ENCODE measurements at regions not wholly inside any gene's neighbourhood (a gene's known extent, or its start where the extent isn't known, plus 50 kb on each side); places are given as distances from the start of the nearest gene placed in this dataset.

DNA sequence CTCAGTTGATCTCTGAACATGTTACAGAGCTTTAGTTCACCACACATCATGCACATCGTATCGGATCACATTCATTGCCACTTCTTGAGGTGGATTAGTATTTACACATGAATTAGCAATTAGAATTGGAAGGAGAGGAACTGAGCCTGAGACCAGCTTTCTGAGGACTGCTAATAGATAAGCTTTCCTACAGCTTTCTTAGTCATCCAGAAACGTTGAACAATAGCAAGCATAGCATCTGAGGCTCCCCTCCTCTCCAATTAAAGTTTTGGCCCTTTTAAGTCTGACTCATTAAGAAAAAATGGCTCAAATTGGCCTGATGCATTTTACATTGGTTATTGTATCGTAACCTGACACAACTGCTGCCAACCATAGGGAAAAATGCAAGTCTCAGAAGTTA is 1130.4 kb downstream of the CDH8 start:
- Mint-ChIP-seq H3K4me1 (no peaks in the 10 kb centered on the region), H3K27me3 (no peaks in the 10 kb centered on the region)
- ATAC-seq (replicated peaks) = no peak

DNA sequence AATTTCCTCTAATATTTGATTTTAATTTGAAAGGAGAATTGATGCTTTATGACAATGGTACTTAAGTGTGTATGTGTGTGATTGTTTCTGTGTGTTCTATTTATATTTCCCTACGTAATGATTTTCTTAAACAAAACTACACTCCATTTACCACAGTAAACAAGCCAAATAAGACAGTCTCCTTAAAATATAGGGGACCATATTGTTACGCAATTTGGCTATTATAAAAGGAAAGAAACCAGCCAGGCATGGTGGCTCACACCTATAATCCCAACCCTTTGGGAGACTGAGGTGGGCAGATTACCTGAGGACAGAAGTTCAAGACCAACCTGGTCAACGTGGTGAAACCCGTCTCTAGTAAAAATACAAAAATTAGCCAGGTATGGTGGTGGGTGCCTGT is 1134.1 kb downstream of the CDH8 start:
- DNase-seq (no peak), ATAC-seq (replicated peaks) (no peak)
- H3K27me3 Mint-ChIP-seq = no peaks in the 10 kb centered on the region
- no peak overlapping the region for H3K4me3 Mint-ChIP-seq
- no peaks in the 10 kb centered on the region for H3K4me1 Mint-ChIP-seq
- peaks cover 0 to 4% of the 10 kb centered on the region in 2 donors for H3K9me3 Mint-ChIP-seq
- H3K36me3 Mint-ChIP-seq = no peaks in the 10 kb centered on the region
- no peak overlapping the region for H3K27ac Mint-ChIP-seq

More for the DNA sequence above, 1130.4 kb downstream of the CDH8 start:
- peaks cover 0 to 4% of the 10 kb centered on the region in 2 donors for H3K9me3 Mint-ChIP-seq
- H3K27ac Mint-ChIP-seq = no peak overlapping the region
- no peaks in the 10 kb centered on the region for H3K36me3 Mint-ChIP-seq
- no peak overlapping the region for H3K4me3 Mint-ChIP-seq
- DNase-seq = no peak

DNA sequence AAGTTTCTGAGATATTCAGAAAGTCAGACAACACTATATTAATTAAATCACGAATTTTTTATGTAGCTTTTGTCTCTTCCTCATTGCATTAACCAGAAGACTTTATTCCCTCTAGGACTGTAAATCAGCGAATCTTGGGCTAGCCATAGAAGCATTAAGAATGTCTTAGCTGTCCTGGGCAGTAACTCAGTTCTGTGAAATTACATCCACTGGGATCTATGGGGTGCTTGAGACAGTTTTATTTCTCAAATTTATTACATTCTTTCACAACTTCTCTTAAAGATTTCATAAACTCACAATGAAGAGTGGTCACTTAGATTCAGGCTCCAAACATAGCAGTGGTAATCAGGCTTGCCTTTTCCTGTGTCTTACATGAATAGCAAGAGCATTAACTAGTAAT is 1153.4 kb downstream of the CDH8 start:
- Mint-ChIP-seq H3K4me1 (no peaks in the 10 kb centered on the region), H3K27ac (no peak overlapping the region), H3K36me3 (no peaks in the 10 kb centered on the region), H3K9me3 (peaks cover 0 to 7% of the 10 kb centered on the region in 2 donors), H3K27me3 (no peaks in the 10 kb centered on the region), H3K4me3 (no peak overlapping the region)
- DNase-seq (no peak), ATAC-seq (replicated peaks) (no peak)

DNA sequence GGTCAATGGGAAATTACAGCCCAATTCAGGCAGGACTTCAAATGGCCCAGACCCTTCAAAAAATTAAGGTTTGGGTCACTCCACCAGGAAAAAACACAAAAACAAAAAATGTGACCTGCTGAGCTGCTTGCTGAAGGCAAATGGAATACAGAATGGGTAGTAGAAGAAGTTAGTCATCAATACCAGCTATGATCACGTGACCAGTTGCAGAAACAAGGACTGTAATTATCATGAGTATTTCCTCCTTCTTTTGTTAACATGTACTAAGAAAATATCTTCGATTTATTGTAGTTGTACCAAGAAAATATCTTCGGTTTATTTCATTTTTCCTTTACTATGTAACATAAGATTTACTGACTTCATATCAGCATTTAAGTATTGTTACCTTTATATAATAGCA is 1183.6 kb downstream of the CDH8 start:
- Mint-ChIP-seq H3K36me3 (no peaks in the 10 kb centered on the region), H3K27ac (no peak overlapping the region), H3K27me3 (no peaks in the 10 kb centered on the region), H3K4me3 (no peak overlapping the region), H3K9me3 (peaks cover 0 to 5% of the 10 kb centered on the region in 2 donors), H3K4me1 (no peaks in the 10 kb centered on the region)
- ATAC-seq (replicated peaks) = no peak
- no peak for DNase-seq

DNA sequence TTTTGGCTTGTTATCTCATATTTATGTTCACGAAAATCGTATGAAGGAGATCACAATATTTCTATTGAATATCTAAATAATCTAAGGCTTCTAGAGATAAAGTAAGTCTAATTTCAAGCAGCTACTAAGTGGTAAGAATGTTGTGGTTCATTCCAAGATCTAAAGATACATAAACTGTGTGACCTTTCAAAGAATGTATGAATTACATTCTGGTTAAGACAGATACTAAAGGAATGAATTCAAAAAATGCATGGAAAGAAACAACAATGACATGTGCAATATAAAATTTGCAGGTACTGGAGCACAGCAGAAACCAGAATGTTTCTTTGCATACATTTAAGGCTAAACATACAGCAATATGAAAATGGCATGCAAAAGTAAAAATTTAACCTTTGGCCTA is 1214.6 kb downstream of the CDH8 start:
- H3K4me3 Mint-ChIP-seq = no peak overlapping the region
- no peak for ATAC-seq (replicated peaks)
- H3K27me3 Mint-ChIP-seq = no peaks in the 10 kb centered on the region

DNA sequence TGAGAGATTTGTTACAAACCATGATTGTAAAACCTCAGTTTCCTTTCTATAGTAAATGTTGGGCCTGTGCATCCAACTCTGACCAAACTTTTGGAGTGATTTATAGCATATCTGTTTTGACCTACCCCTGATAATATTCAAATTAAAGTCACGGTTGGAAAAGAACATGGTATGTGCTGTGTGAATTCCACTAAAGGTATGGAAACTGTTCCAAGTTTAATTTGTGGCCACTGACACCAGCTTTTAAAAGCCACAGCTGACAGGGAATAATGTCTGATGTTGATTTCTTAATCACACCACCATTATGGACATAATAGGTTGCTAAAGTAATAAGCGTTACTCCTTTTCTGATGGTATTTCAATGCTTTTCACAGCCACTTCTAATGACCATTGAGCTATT is 1215.9 kb downstream of the CDH8 start:
- no peaks in the 10 kb centered on the region for H3K4me1 Mint-ChIP-seq
- no peak overlapping the region for H3K27ac Mint-ChIP-seq
- H3K36me3 Mint-ChIP-seq = no peaks in the 10 kb centered on the region
- DNase-seq = no peak
- H3K27me3 Mint-ChIP-seq = no peaks in the 10 kb centered on the region
- H3K4me3 Mint-ChIP-seq = no peak overlapping the region
- ATAC-seq (replicated peaks) = no peak
- peaks cover 0 to 2% of the 10 kb centered on the region in 2 donors for H3K9me3 Mint-ChIP-seq

More for the DNA sequence above, 1214.6 kb downstream of the CDH8 start:
- Mint-ChIP-seq H3K4me1 (no peaks in the 10 kb centered on the region), H3K27ac (no peak overlapping the region), H3K9me3 (peaks cover 0 to 2% of the 10 kb centered on the region in 2 donors), H3K36me3 (no peaks in the 10 kb centered on the region)
- no peak for DNase-seq

DNA sequence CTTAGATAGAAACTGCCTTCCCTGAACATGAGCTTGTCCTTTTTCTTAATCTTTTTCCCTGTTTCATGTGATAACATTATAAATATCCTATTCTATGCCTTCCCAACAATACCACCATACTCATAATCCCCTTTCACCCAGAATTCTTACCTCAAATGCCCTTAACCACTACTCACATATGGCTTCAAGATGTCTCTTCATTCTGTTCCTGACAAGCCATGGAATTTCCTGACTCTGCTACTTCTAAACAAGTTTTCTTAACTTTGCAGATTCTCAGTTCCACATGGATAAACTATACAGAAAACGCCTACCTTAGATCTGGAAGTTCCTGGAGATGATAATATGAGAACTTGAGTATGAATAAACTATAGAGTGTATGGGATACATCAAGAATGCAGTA is 1217.8 kb downstream of the CDH8 start:
- ATAC-seq (replicated peaks) = no peak
- no peaks in the 10 kb centered on the region for H3K36me3 Mint-ChIP-seq
- H3K27ac Mint-ChIP-seq = no peak overlapping the region
- no peaks in the 10 kb centered on the region for H3K27me3 Mint-ChIP-seq
- H3K4me1 Mint-ChIP-seq = no peaks in the 10 kb centered on the region
- no peak for DNase-seq
- no peak overlapping the region for H3K4me3 Mint-ChIP-seq
- peaks cover 0 to 2% of the 10 kb centered on the region in 2 donors for H3K9me3 Mint-ChIP-seq

DNA sequence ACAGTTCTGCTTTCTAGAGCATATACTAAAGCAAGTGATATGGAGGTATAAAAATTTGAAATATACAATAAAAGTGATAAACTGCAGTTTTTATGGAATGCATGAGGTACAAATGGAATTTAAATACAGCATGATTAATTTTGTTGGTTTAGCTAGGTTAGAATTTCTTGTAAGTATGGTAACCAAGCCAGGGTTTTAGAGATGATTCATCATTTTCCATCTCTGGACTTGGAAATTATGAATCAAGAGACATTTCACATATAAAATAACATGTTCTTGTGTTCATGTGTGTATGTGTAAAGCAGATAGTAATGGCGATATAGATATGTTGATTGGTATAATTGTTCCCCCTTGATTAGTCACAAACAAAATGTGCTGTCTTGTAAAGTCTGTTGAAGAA is 1219.8 kb downstream of the CDH8 start:
- Mint-ChIP-seq H3K27ac (no peak overlapping the region), H3K27me3 (no peaks in the 10 kb centered on the region), H3K9me3 (no peaks in the 10 kb centered on the region), H3K36me3 (no peaks in the 10 kb centered on the region), H3K4me1 (no peaks in the 10 kb centered on the region), H3K4me3 (no peak overlapping the region)
- DNase-seq (no peak), ATAC-seq (replicated peaks) (no peak)

DNA sequence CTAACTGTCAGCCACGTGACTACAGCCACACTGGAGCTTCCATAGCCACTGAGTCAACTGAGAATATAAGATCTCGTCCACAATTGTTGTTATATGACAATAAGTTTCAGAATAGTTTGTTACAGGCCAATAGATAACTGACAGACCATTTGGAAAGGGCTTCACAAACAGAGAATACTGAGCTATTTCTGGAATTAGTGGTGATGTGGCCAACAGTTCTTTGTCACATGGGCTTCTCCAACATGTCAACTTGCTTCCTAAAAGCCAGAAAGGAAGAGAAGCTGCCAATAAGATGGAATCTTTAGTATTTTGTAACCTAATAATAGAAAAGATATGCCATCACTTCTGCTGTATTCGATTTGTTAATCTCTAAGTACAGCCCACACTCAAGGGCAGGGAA is 1220.4 kb downstream of the CDH8 start:
- Mint-ChIP-seq H3K27ac (no peak overlapping the region), H3K9me3 (no peaks in the 10 kb centered on the region), H3K4me1 (no peaks in the 10 kb centered on the region), H3K36me3 (no peaks in the 10 kb centered on the region), H3K4me3 (no peak overlapping the region), H3K27me3 (no peaks in the 10 kb centered on the region)
- ATAC-seq (replicated peaks) (no peak), DNase-seq (no peak)

DNA sequence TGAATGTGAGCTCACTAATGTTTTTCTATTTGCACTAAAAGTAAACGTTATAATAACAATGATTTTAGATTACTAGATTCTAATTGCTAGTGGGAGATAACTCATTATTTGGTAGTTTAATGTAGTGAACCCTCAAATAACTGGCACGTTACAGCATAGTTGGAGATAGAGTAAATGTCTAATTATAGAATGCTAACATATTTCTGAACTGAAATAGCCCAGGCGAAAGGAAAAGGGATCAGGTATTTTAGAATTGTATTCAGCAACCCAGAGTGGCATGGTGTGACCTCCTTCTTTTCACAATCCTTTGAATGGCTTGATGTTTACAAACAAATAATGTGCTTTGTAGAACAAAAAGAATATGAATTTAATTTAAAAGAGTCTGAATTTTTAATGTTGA is 1221.2 kb downstream of the CDH8 start:
- H3K27me3 Mint-ChIP-seq = no peaks in the 10 kb centered on the region
- no peak overlapping the region for H3K4me3 Mint-ChIP-seq
- no peaks in the 10 kb centered on the region for H3K36me3 Mint-ChIP-seq
- H3K27ac Mint-ChIP-seq = no peak overlapping the region
- ATAC-seq (replicated peaks) = no peak
- no peaks in the 10 kb centered on the region for H3K4me1 Mint-ChIP-seq
- no peaks in the 10 kb centered on the region for H3K9me3 Mint-ChIP-seq
- DNase-seq = no peak

DNA sequence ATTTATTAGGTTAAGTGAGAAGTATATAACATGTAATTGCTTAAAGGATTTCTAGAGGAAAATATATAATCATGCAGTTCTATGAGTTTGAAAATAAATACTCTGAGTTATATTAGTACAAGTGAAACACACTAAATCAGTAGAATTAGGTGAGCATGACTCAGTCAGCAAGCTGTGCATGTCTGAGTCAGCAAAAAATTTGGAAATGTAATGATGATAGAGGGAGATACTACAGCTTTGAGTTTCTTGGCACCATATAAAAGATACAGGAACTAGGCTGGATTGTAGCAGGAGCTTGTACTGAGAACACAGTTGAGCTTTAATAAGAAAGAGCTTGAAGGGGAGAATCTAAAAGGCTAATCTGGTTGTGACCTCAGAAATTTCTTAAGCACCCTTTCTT is 1224.6 kb downstream of the CDH8 start:
- ATAC-seq (replicated peaks) = no peak
- H3K27ac Mint-ChIP-seq = no peak overlapping the region
- H3K36me3 Mint-ChIP-seq = no peaks in the 10 kb centered on the region
- H3K9me3 Mint-ChIP-seq = peaks cover 0 to 1% of the 10 kb centered on the region in 2 donors
- H3K4me1 Mint-ChIP-seq = no peaks in the 10 kb centered on the region
- no peaks in the 10 kb centered on the region for H3K27me3 Mint-ChIP-seq
- no peak overlapping the region for H3K4me3 Mint-ChIP-seq
- DNase-seq = no peak

DNA sequence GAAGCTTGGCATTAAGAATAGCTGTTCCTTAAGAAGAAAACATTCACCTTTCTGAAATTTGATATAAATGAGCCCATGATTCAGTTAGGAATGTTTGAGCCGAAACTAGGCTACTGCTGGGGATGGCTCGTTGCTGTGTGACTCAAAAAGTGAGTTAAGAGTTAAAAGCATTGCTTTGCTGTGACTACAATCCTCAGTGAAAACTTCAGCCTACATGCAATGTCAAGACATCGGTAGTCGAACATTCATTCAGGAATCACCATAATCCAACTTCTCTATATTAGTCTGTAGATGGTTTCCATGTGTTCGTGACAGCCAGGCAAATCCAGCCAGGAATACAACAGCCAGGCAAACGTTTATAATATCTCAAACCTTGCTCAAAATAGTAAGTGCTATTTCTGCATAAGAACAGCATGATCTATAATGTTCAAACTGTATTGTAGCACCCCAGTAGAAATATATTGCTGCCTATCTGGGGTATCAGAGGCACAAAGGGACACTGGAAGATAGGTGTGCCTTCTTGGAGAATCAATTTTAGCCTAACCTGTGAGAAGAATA is 1225.1 kb downstream of the CDH8 start:
- no peak for ATAC-seq (replicated peaks)
- Mint-ChIP-seq H3K4me1 (no peaks in the 10 kb centered on the region), H3K9me3 (peaks cover 4% of the 10 kb centered on the region in 2 donors), H3K27me3 (no peaks in the 10 kb centered on the region), H3K27ac (no peak overlapping the region), H3K4me3 (no peak overlapping the region), H3K36me3 (no peaks in the 10 kb centered on the region)
- DNase-seq = no peak

DNA sequence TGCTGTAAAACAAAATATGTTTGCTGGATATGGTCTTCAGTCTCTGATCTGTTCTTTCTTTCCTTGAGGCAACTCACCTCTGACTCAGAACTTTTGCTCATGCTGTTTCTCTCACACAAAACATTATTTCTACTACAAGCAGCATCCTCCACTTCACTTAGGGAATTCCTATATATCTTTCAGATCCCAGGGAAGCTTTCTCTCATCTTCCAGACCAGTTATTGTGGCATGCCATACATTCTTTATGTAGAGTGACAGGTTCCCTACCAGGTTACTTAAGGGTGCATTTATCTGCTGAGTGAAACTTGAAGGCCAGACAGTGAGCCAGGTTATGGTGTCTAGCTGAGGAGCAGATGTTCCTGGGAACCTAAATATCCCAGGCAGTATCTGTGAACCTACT is 1226.0 kb downstream of the CDH8 start:
- no peak overlapping the region for H3K4me3 Mint-ChIP-seq
- no peaks in the 10 kb centered on the region for H3K4me1 Mint-ChIP-seq
- no peak for ATAC-seq (replicated peaks)
- H3K36me3 Mint-ChIP-seq = no peaks in the 10 kb centered on the region
- H3K27me3 Mint-ChIP-seq = no peaks in the 10 kb centered on the region
- peaks cover 4% of the 10 kb centered on the region in 2 donors for H3K9me3 Mint-ChIP-seq
- H3K27ac Mint-ChIP-seq = no peak overlapping the region
- no peak for DNase-seq

DNA sequence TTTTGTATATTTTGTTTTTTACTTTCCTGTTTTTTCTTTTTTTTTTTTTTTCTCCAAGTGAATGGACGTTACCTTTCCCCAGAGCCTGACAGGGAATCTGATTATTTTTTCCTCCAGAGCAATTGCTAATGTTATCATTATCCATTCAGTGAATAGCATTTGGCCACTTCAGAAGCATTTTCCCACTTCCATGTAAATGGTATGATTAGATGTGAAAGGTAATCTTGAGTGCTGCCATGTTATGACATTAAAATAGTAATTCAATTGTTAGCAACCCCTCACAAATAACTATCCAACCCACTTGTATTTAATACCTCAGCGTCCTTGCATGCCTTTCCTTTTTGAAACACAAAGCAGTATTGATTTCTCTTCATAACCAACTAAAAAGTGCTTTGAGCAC is 1243.8 kb downstream of the CDH8 start:
- Mint-ChIP-seq H3K27me3 (no peaks in the 10 kb centered on the region), H3K36me3 (no peaks in the 10 kb centered on the region), H3K27ac (no peak overlapping the region), H3K4me1 (no peaks in the 10 kb centered on the region), H3K9me3 (peaks cover 0 to 4% of the 10 kb centered on the region in 2 donors), H3K4me3 (no peak overlapping the region)
- no peak for DNase-seq
- no peak for ATAC-seq (replicated peaks)

DNA sequence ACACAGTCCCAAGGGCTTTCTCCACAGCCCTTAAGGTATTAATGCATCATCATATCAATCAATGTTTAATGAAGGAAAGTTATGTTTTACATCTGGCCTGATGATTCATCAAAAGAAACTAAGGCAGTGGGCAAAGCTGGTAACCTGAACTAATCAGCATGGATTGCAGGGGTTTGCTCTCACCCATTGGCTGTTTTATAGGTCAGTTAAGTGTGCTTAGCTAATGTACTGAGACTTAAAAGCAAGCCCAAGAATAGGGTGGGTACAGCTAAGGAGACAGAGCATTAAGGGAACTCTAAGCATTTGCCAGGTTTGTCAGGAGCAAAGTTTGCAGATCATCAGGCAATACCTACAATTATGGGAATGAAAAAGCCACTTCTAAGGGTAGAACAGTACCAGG is 1247.6 kb downstream of the CDH8 start:
- Mint-ChIP-seq H3K4me3 (no peak overlapping the region), H3K9me3 (peaks cover 0 to 4% of the 10 kb centered on the region in 2 donors), H3K27me3 (no peaks in the 10 kb centered on the region), H3K27ac (no peak overlapping the region), H3K36me3 (no peaks in the 10 kb centered on the region), H3K4me1 (no peaks in the 10 kb centered on the region)
- ATAC-seq (replicated peaks) = no peak
- no peak for DNase-seq

DNA sequence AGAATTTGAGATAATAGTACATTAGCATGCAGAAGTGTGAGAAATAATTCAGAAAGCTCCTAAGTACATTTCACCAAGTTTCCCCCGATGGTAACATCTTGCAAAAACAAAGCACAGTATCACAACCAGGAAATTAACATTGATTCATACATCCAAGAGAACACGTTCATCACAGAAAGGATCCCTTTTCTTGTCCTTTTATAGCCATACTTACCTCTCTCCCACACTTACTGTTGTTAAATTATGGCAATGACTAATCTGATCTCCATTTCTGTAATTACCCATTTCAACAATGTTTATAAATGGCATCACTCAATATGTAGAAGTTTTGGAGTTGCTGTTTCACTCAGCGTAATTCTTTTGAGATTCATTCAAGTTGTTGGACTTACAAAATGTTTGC is 1260.0 kb downstream of the CDH8 start:
- Mint-ChIP-seq H3K4me1 (no peaks in the 10 kb centered on the region), H3K27me3 (no peaks in the 10 kb centered on the region), H3K4me3 (no peak overlapping the region), H3K36me3 (no peaks in the 10 kb centered on the region), H3K27ac (no peak overlapping the region), H3K9me3 (peaks cover 8 to 12% of the 10 kb centered on the region in 2 donors)
- DNase-seq = no peak
- no peak for ATAC-seq (replicated peaks)

Measured in stimulated activated naive B cell treated with anti-CD40 and anti-IgM and Interleukin-4, amounts not matched to agents 10 μg/mL and 1 μg/mL and 100 μg/mL, for 72 hours (primary cell).